Smooth muscle cell (in vitro differentiated cells): ENCODE measurements at regions not wholly inside any gene's neighbourhood (a gene's known extent, or its start where the extent isn't known, plus 50 kb on each side); places are given as distances from the start of the nearest gene placed in this dataset.
"Not testable (repeated sequence)": the region's sequence is repeated elsewhere in the genome, so short reads cannot be mapped to it uniquely, and the experiment has no call there.

ENCODE experiments used
- DNase-seq: peaks from one replicate; lab custom pipeline; 2025; ENCODE audit not compliant: unreplicated experiment; lab: John Stamatoyannopoulos, UW
- H2AFZ ChIP-seq: fragments of 200-600 bp; sonication (generic); 2 replicates; pipeline ENCODE4 v1.6.0; 2016; ENCODE audit warnings: antibody characterized with exemption, low read depth, mild to moderate bottlenecking
- H3F3A ChIP-seq: fragments of 200-600 bp; sonication (generic); 2 replicates; pipeline ENCODE4 v1.6.0; 2017; ENCODE audit warnings: antibody characterized with exemption, low read depth
- H3K27ac ChIP-seq: fragments of 200-600 bp; sonication (generic); 2 replicates; pipeline ENCODE4 v1.5.1; 2016; ENCODE audit warnings: low read depth, mild to moderate bottlenecking
- H3K27me3 ChIP-seq: fragments of 200-600 bp; sonication (generic); 2 replicates; pipeline ENCODE4 v1.6.1; 2016; ENCODE audit warnings: low read depth, mild to moderate bottlenecking
- H3K36me3 ChIP-seq: fragments of 200-600 bp; sonication (generic); 2 replicates; pipeline ENCODE4 v1.5.1; 2016; ENCODE audit warnings: low read depth
- H3K4me1 ChIP-seq: fragments of 200-600 bp; sonication (generic); 2 replicates; pipeline ENCODE4 v1.5.1; 2016; ENCODE audit warnings: low read depth
- H3K4me2 ChIP-seq: fragments of 200-600 bp; sonication (generic); 2 replicates; pipeline ENCODE4 v1.6.0; 2016; ENCODE audit warnings: mild to moderate bottlenecking
- H3K4me3 ChIP-seq: fragments of 200-600 bp; sonication (generic); 2 replicates; pipeline ENCODE4 v1.5.1; 2016; ENCODE audit warnings: mild to moderate bottlenecking
- H3K79me2 ChIP-seq: fragments of 200-600 bp; sonication (generic); 2 replicates; pipeline ENCODE4 v1.6.0; 2016; ENCODE audit warnings: low read depth, mild to moderate bottlenecking
- H3K9ac ChIP-seq: fragments of 200-600 bp; sonication (generic); 2 replicates; pipeline ENCODE4 v1.6.0; 2016; ENCODE audit warnings: low read depth
- H3K9me3 ChIP-seq: fragments of 200-600 bp; sonication (generic); replicated peaks from 2 replicates; pipeline ENCODE4 v1.5.1; 2016; ENCODE audit warnings: low read depth
- H4K20me1 ChIP-seq: fragments of 200-600 bp; sonication (generic); 2 replicates; pipeline ENCODE4 v1.6.0; 2016; ENCODE audit warnings: low read depth
- CTCF ChIP-seq: fragments of 200-600 bp; sonication (generic); IDR thresholded peaks from 2 replicates; pipeline ENCODE4 v1.5.1; 2017; ENCODE audit warnings: borderline replicate concordance, mild to moderate bottlenecking, antibody characterized with exemption; ENCODE audit not compliant: insufficient read depth, poor library complexity, severe bottlenecking
- WGBS: methylation state at CpG from one replicate; pipeline ENCODE4 v1.1.7; 2016; ENCODE audit warnings: low lambda C conversion rate; 5-methylcytosine and 5-hydroxymethylcytosine counted together

- Histone ChIP-seq H3K4me1 (no peaks in the 10 kb centered on the region), H3K27me3 (peaks cover 4% of the 10 kb centered on the region), H2AFZ (no peak overlapping the region), H3K4me2 (no peak overlapping the region), H3K36me3 (no peaks in the 10 kb centered on the region), H3K9ac (no peak overlapping the region), H3K4me3 (no peak overlapping the region), H3K79me2 (no peaks in the 10 kb centered on the region), H3K9me3 (no peaks in the 10 kb centered on the region), H4K20me1 (no peaks in the 10 kb centered on the region), H3F3A (no peaks in the 10 kb centered on the region), H3K27ac (no peak overlapping the region)
- no peak for TF ChIP-seq CTCF
- WGBS: 82% methylated on average over 1 of the region's 1 CpG
- no peak for DNase-seq
These were observed 243.6 kb upstream of the MEIS1 start for GRCh38 chr2:66191311-66191710.

GRCh38 chr2:66189553-66189952, 245.4 kb upstream of the MEIS1 start:
- H3K27me3 ChIP-seq: peaks cover 4% of the 10 kb centered on the region
- H3F3A ChIP-seq: no peaks in the 10 kb centered on the region
- H3K9ac ChIP-seq: no peak overlapping the region
- no peak for TF ChIP-seq CTCF
- H3K4me1 ChIP-seq: no peaks in the 10 kb centered on the region
- no peaks in the 10 kb centered on the region for H3K79me2 ChIP-seq
- no peak overlapping the region for H3K4me3 ChIP-seq
- no peak overlapping the region for H3K27ac ChIP-seq
- no peaks in the 10 kb centered on the region for H3K9me3 ChIP-seq
- H3K4me2 ChIP-seq: no peak overlapping the region
- H4K20me1 ChIP-seq: no peaks in the 10 kb centered on the region
- no peaks in the 10 kb centered on the region for H3K36me3 ChIP-seq
- DNase-seq: no peak
- H2AFZ ChIP-seq: no peak overlapping the region

GRCh38 chr2:66186537-66186936, 248.4 kb upstream of the MEIS1 start:
- H3K4me2 ChIP-seq: no peak overlapping the region
- H3K4me1 ChIP-seq: no peaks in the 10 kb centered on the region
- 86% methylated on average over 3 of the region's 3 CpGs for WGBS
- TF ChIP-seq CTCF: no peak
- no peaks in the 10 kb centered on the region for H3K36me3 ChIP-seq
- DNase-seq: no peak
- H3K79me2 ChIP-seq: no peaks in the 10 kb centered on the region
- no peaks in the 10 kb centered on the region for H3F3A ChIP-seq
- H2AFZ ChIP-seq: no peak overlapping the region
- H3K9me3 ChIP-seq: no peaks in the 10 kb centered on the region
- H3K27ac ChIP-seq: no peak overlapping the region
- H3K27me3 ChIP-seq: peaks cover 2% of the 10 kb centered on the region
- no peak overlapping the region for H3K9ac ChIP-seq
- no peaks in the 10 kb centered on the region for H4K20me1 ChIP-seq
- H3K4me3 ChIP-seq: no peak overlapping the region

- Histone ChIP-seq H3K79me2 (no peaks in the 10 kb centered on the region), H3F3A (no peaks in the 10 kb centered on the region), H3K36me3 (no peaks in the 10 kb centered on the region), H3K9me3 (no peaks in the 10 kb centered on the region), H3K27me3 (no peaks in the 10 kb centered on the region), H2AFZ (no peak overlapping the region), H3K4me2 (no peak overlapping the region), H3K27ac (no peak overlapping the region), H3K4me1 (no peaks in the 10 kb centered on the region), H3K9ac (no peak overlapping the region), H3K4me3 (no peak overlapping the region), H4K20me1 (no peaks in the 10 kb centered on the region)
- no peak for TF ChIP-seq CTCF
- no peak for DNase-seq
- 85% methylated on average over 11 of the region's 11 CpGs for WGBS
These were observed 249.3 kb upstream of the MEIS1 start for GRCh38 chr2:66185497-66186054.

GRCh38 chr2:66177128-66177796, 257.7 kb upstream of the MEIS1 start:
- not testable (repeated sequence) for H3K4me3 ChIP-seq, H2AFZ ChIP-seq, H3K36me3 ChIP-seq, H4K20me1 ChIP-seq, H3K79me2 ChIP-seq, H3K27me3 ChIP-seq, H3K4me1 ChIP-seq, H3K9me3 ChIP-seq, H3K27ac ChIP-seq, H3F3A ChIP-seq, DNase-seq, H3K4me2 ChIP-seq, H3K9ac ChIP-seq
- WGBS: 82% methylated on average over 25 of the region's 26 CpGs
